ENCODE measurements at regions not wholly inside any gene's neighbourhood (a gene's known extent, or its start where the extent isn't known, plus 50 kb on each side); places are given as distances from the start of the nearest gene placed in this dataset.

DNA sequence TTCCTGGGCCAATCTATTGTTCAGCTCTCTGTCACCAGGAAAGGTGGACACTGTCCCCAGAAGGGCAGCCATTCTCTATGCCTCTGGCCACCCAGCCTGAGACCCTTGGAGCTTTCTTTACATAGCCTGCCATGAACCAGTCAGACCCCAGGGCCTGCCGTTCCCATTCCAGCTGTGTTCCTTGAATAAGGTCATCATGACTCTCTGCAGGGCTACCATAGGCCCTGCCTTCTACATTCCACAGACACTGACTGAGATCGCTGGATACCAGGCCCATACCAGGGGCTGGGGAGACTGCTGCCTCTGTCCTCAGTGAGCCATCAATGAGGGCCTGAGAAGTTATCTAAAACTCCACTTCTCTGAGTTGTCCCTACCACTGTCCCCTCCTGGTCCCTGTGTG, 75.5 kb downstream of the SYNE3 start:
- Histone ChIP-seq H3K4me1 (ENCODE audit: control insufficient read depth, insufficient read depth, low read length) (no peaks in the 10 kb centered on the region), H3K27ac (ENCODE audit: extremely low read depth, low read depth, low read length) (no peak overlapping the region), H3K9me3 (ENCODE audit: control insufficient read depth, insufficient read depth, low read depth, low read length) (no peaks in the 10 kb centered on the region), H3K36me3 (ENCODE audit: control insufficient read depth in 2 of 2, insufficient read depth in 1 of 2, low read length in 2 of 2) (peaks cover 0 to 7% of the 10 kb centered on the region in 2 experiments; a peak in 1 of 3 replicates), H3K4me3 (ENCODE audit: low read depth, low read length) (no peak overlapping the region)
- ChIA-PET CTCF (interaction anchor here (1.0 to 7.4 kb wide), 5 partner anchors 8 to 85 kb away, joined by 3 to 104 read pairs (median 4); partner anchors contain the start of gene SYNE3), POLR2A (no interaction called here)
- TF ChIP-seq ZBTB48 (tag by site-specific recombination; IDR thresholded peaks at IDR 0.05) (no peak), ZNF48 (tag by site-specific recombination; IDR thresholded peaks at IDR 0.05) (no peak), SCRT1 (tag by site-specific recombination; IDR thresholded peaks at IDR 0.05; ENCODE audit: borderline replicate concordance) (no peak), ZNF10 (tag by site-specific recombination; IDR thresholded peaks at IDR 0.05) (no peak), ZNF677 (tag by site-specific recombination; IDR thresholded peaks at IDR 0.05) (no peak), ZNF175 (tag by site-specific recombination; IDR thresholded peaks at IDR 0.05) (no peak), ZNF140 (tag by site-specific recombination; IDR thresholded peaks at IDR 0.05) (no peak), ZNF433 (tag by site-specific recombination; IDR thresholded peaks at IDR 0.05; ENCODE audit: low read depth) (no peak), ZNF292 (tag by site-specific recombination; IDR thresholded peaks at IDR 0.05; ENCODE audit: borderline replicate concordance, low read depth) (no peak), ZNF404 (tag by site-specific recombination; IDR thresholded peaks at IDR 0.05) (no peak), ZBTB7A (tag by site-specific recombination; IDR thresholded peaks at IDR 0.05; ENCODE audit: low read depth) (no peak), ZNF664 (tag by site-specific recombination; IDR thresholded peaks at IDR 0.05) (no peak), ZNF529 (tag by site-specific recombination; IDR thresholded peaks at IDR 0.05; ENCODE audit: insufficient replicate concordance) (no peak)
- TF ChIP-seq, protein P1, sequence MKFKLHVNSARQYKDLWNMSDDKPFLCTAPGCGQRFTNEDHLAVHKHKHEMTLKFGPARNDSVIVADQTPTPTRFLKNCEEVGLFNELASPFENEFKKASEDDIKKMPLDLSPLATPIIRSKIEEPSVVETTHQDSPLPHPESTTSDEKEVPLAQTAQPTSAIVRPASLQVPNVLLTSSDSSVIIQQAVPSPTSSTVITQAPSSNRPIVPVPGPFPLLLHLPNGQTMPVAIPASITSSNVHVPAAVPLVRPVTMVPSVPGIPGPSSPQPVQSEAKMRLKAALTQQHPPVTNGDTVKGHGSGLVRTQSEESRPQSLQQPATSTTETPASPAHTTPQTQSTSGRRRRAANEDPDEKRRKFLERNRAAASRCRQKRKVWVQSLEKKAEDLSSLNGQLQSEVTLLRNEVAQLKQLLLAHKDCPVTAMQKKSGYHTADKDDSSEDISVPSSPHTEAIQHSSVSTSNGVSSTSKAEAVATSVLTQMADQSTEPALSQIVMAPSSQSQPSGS (tag by site-specific recombination; IDR thresholded peaks at IDR 0.05; ENCODE audit: low read depth): no peak
- TF ChIP-seq, protein P2, sequence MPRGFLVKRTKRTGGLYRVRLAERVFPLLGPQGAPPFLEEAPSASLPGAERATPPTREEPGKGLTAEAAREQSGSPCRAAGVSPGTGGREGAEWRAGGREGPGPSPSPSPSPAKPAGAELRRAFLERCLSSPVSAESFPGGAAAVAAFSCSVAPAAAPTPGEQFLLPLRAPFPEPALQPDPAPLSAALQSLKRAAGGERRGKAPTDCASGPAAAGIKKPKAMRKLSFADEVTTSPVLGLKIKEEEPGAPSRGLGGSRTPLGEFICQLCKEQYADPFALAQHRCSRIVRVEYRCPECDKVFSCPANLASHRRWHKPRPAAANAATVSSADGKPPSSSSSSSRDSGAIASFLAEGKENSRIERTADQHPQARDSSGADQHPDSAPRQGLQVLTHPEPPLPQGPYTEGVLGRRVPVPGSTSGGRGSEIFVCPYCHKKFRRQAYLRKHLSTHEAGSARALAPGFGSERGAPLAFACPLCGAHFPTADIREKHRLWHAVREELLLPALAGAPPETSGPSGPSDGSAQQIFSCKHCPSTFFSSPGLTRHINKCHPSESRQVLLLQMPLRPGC (tag by site-specific recombination; IDR thresholded peaks at IDR 0.05): no peak
- TF ChIP-seq, protein P3, sequence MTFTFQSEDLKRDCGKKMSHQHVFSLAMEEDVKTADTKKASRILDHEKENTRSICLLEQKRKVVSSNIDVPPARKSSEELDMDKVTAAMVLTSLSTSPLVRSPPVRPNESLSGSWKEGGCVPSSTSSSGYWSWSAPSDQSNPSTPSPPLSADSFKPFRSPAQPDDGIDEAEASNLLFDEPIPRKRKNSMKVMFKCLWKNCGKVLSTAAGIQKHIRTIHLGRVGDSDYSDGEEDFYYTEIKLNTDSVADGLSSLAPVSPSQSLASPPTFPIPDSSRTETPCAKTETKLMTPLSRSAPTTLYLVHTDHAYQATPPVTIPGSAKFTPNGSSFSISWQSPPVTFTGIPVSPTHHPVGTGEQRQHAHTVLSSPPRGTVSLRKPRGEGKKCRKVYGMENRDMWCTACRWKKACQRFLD (tag by site-specific recombination; IDR thresholded peaks at IDR 0.05): no peak

DNA sequence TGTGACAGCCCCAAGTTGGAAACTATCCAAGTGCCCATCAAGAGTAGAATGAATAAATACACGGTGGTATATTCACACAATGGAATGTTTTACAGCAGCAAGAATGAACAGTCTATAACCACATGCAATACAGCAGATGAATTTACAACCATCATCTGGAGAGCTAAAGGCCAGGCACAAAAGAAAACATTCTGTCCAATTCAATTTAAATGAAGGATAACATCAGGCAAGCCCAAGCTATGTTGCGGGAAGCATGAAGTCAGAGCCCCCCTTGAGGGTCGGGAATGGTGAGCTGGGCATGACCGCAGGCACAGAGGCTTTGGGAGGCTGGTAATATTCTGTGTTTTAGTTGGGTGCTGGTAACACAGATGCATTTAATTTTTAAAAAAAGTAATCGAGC, 76.0 kb downstream of the SYNE3 start:
- no peak overlapping the region for H3K27ac ChIP-seq (ENCODE audit: extremely low read depth, low read depth, low read length)
- CTCF ChIA-PET: interaction anchor here (0.6 to 7.4 kb wide), 6 partner anchors 8 to 86 kb away, joined by 3 to 104 read pairs (median 4); partner anchors contain the start of gene SYNE3
- TF ChIP-seq SALL2 (tag by site-specific recombination; IDR thresholded peaks at IDR 0.05; ENCODE audit: borderline replicate concordance): no peak
- no peak for TF ChIP-seq ZNF791 (tag by site-specific recombination; IDR thresholded peaks at IDR 0.05)
- TF ChIP-seq ZFP3 (tag by site-specific recombination; IDR thresholded peaks at IDR 0.05; ENCODE audit: low read depth): no peak
- no peak for TF ChIP-seq ZBTB48 (tag by site-specific recombination; IDR thresholded peaks at IDR 0.05)
- TF ChIP-seq ZNF302 (tag by site-specific recombination; IDR thresholded peaks at IDR 0.05; ENCODE audit: low read depth): no peak
- TF ChIP-seq ZNF549 (tag by site-specific recombination; IDR thresholded peaks at IDR 0.05): no peak
- TF ChIP-seq ZNF664 (tag by site-specific recombination; IDR thresholded peaks at IDR 0.05): no peak
- TF ChIP-seq ZNF311 (tag by site-specific recombination; IDR thresholded peaks at IDR 0.05; ENCODE audit: borderline replicate concordance): no peak
- no peak for TF ChIP-seq ZNF629 (tag by site-specific recombination; IDR thresholded peaks at IDR 0.05)
- POLR2A ChIA-PET: no interaction called here
- H3K36me3 ChIP-seq (ENCODE audit: control insufficient read depth in 2 of 2, insufficient read depth in 1 of 2, low read length in 2 of 2): peaks cover 0 to 7% of the 10 kb centered on the region in 2 experiments; a peak in 1 of 3 replicates
- no peak overlapping the region for H3K4me3 ChIP-seq (ENCODE audit: low read depth, low read length)
- no peaks in the 10 kb centered on the region for H3K4me1 ChIP-seq (ENCODE audit: control insufficient read depth, insufficient read depth, low read length)
- H3K9me3 ChIP-seq (ENCODE audit: control insufficient read depth, insufficient read depth, low read depth, low read length): no peaks in the 10 kb centered on the region

All from HEK293 (cell line).